ENCODE measurements at regions not wholly inside any gene's neighbourhood (a gene's known extent, or its start where the extent isn't known, plus 50 kb on each side); places are given as distances from the start of the nearest gene placed in this dataset.

DNA sequence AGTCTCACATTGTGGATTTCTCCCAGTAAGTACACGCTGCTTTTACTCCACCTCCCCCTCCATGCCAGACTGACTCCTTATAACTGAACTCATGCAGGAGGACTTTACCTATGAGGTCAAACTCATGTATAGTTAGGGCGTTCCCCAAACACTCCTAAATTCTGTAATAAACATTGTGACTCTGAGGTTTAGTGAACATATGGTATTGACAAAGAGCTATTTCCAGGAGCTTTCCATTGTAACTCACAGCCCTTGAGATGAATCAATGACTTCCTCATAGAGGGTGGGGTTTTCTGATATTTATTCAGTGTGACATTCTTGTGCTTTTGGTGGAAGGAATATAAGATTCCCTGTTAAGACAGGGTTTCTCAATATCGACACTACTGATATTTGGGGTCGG is 337.4 kb upstream of the SLC14A2 start:
- TF ChIP-seq TAF1 (IDR thresholded peaks at IDR 0.05; ENCODE audit: low read depth, low read length) (no peak), SPI1 (IDR thresholded peaks at IDR 0.05; ENCODE audit: low read depth, low read length) (no peak), POLR2A (IDR thresholded peaks at IDR 0.05; ENCODE audit: low read depth, low read length) (no peak), POU2F2 (IDR thresholded peaks at IDR 0.05; ENCODE audit: low read depth, low read length) (no peak), POLR2AphosphoS5 (IDR thresholded peaks at IDR 0.05; ENCODE audit: low read depth, low read length) (no peak)
